Smooth muscle cell (in vitro differentiated cells): ENCODE measurements at regions not wholly inside any gene's neighbourhood (a gene's known extent, or its start where the extent isn't known, plus 50 kb on each side); places are given as distances from the start of the nearest gene placed in this dataset.

ENCODE experiments used
- DNase-seq: peaks from one replicate; lab custom pipeline; 2025; ENCODE audit not compliant: unreplicated experiment; lab: John Stamatoyannopoulos, UW
- H2AFZ ChIP-seq: fragments of 200-600 bp; sonication (generic); 2 replicates; pipeline ENCODE4 v1.6.0; 2016; ENCODE audit warnings: antibody characterized with exemption, low read depth, mild to moderate bottlenecking
- H3F3A ChIP-seq: fragments of 200-600 bp; sonication (generic); 2 replicates; pipeline ENCODE4 v1.6.0; 2017; ENCODE audit warnings: antibody characterized with exemption, low read depth
- H3K27ac ChIP-seq: fragments of 200-600 bp; sonication (generic); 2 replicates; pipeline ENCODE4 v1.5.1; 2016; ENCODE audit warnings: low read depth, mild to moderate bottlenecking
- H3K27me3 ChIP-seq: fragments of 200-600 bp; sonication (generic); 2 replicates; pipeline ENCODE4 v1.6.1; 2016; ENCODE audit warnings: low read depth, mild to moderate bottlenecking
- H3K36me3 ChIP-seq: fragments of 200-600 bp; sonication (generic); 2 replicates; pipeline ENCODE4 v1.5.1; 2016; ENCODE audit warnings: low read depth
- H3K4me1 ChIP-seq: fragments of 200-600 bp; sonication (generic); 2 replicates; pipeline ENCODE4 v1.5.1; 2016; ENCODE audit warnings: low read depth
- H3K4me2 ChIP-seq: fragments of 200-600 bp; sonication (generic); 2 replicates; pipeline ENCODE4 v1.6.0; 2016; ENCODE audit warnings: mild to moderate bottlenecking
- H3K4me3 ChIP-seq: fragments of 200-600 bp; sonication (generic); 2 replicates; pipeline ENCODE4 v1.5.1; 2016; ENCODE audit warnings: mild to moderate bottlenecking
- H3K79me2 ChIP-seq: fragments of 200-600 bp; sonication (generic); 2 replicates; pipeline ENCODE4 v1.6.0; 2016; ENCODE audit warnings: low read depth, mild to moderate bottlenecking
- H3K9ac ChIP-seq: fragments of 200-600 bp; sonication (generic); 2 replicates; pipeline ENCODE4 v1.6.0; 2016; ENCODE audit warnings: low read depth
- H3K9me3 ChIP-seq: fragments of 200-600 bp; sonication (generic); replicated peaks from 2 replicates; pipeline ENCODE4 v1.5.1; 2016; ENCODE audit warnings: low read depth
- H4K20me1 ChIP-seq: fragments of 200-600 bp; sonication (generic); 2 replicates; pipeline ENCODE4 v1.6.0; 2016; ENCODE audit warnings: low read depth
- CTCF ChIP-seq: fragments of 200-600 bp; sonication (generic); IDR thresholded peaks from 2 replicates; pipeline ENCODE4 v1.5.1; 2017; ENCODE audit warnings: borderline replicate concordance, mild to moderate bottlenecking, antibody characterized with exemption; ENCODE audit not compliant: insufficient read depth, poor library complexity, severe bottlenecking
- WGBS: methylation state at CpG from one replicate; pipeline ENCODE4 v1.1.7; 2016; ENCODE audit warnings: low lambda C conversion rate; 5-methylcytosine and 5-hydroxymethylcytosine counted together

GRCh38 chr4:188754372-188755002, 615.2 kb downstream of the TRIML1 start:
- Histone ChIP-seq H3F3A (no peaks in the 10 kb centered on the region), H3K4me3 (no peak overlapping the region), H3K9ac (no peak overlapping the region), H4K20me1 (no peaks in the 10 kb centered on the region), H3K4me1 (no peaks in the 10 kb centered on the region), H3K4me2 (no peak overlapping the region), H3K9me3 (no peaks in the 10 kb centered on the region), H3K36me3 (no peaks in the 10 kb centered on the region), H3K79me2 (no peaks in the 10 kb centered on the region), H3K27ac (no peak overlapping the region), H2AFZ (no peak overlapping the region), H3K27me3 (no peaks in the 10 kb centered on the region)
- DNase-seq, result no peak
- 93% methylated on average over 21 of the region's 22 CpGs for WGBS
- no peak for TF ChIP-seq CTCF

GRCh38 chr4:188767496-188767895, 628.3 kb downstream of the TRIML1 start:
- Histone ChIP-seq H3K27me3 (no peaks in the 10 kb centered on the region), H4K20me1 (no peaks in the 10 kb centered on the region), H3K9me3 (no peaks in the 10 kb centered on the region), H3K79me2 (no peaks in the 10 kb centered on the region), H3K27ac (no peak overlapping the region), H3K4me2 (no peak overlapping the region), H3K4me1 (no peaks in the 10 kb centered on the region), H2AFZ (no peak overlapping the region), H3F3A (no peaks in the 10 kb centered on the region), H3K9ac (no peak overlapping the region), H3K36me3 (no peaks in the 10 kb centered on the region), H3K4me3 (no peak overlapping the region)
- TF ChIP-seq CTCF, result no peak
- no peak for DNase-seq
- 77% methylated on average over 3 of the region's 3 CpGs for WGBS

GRCh38 chr4:188778905-188779304, 639.7 kb downstream of the TRIML1 start:
- Histone ChIP-seq H3K36me3 (no peaks in the 10 kb centered on the region), H3K27me3 (no peaks in the 10 kb centered on the region), H4K20me1 (no peaks in the 10 kb centered on the region), H3K4me3 (no peak overlapping the region), H3K9me3 (no peaks in the 10 kb centered on the region), H2AFZ (no peak overlapping the region), H3K9ac (no peak overlapping the region), H3K4me2 (peak overlapping the region; percentile 53), H3K27ac (peak overlapping the region; percentile 77), H3K79me2 (no peaks in the 10 kb centered on the region), H3K4me1 (peaks cover 2% of the 10 kb centered on the region), H3F3A (no peaks in the 10 kb centered on the region)
- WGBS, result 55% methylated on average over 4 of the region's 4 CpGs
- no peak for DNase-seq
- no peak for TF ChIP-seq CTCF

- no peaks in the 10 kb centered on the region for H3K27me3 ChIP-seq
Measured at GRCh38 chr4:188779581-188779980, 640.3 kb downstream of the TRIML1 start.

More at GRCh38 chr4:188779581-188779980, 640.3 kb downstream of the TRIML1 start:
- Histone ChIP-seq H3K4me2 (peak overlapping the region; percentile 53), H3K4me1 (peaks cover 2% of the 10 kb centered on the region), H2AFZ (no peak overlapping the region), H3K4me3 (no peak overlapping the region), H3K9me3 (no peaks in the 10 kb centered on the region), H3K9ac (peak overlapping the region; percentile 11), H4K20me1 (no peaks in the 10 kb centered on the region), H3K36me3 (no peaks in the 10 kb centered on the region), H3F3A (no peaks in the 10 kb centered on the region), H3K79me2 (no peaks in the 10 kb centered on the region), H3K27ac (peak overlapping the region; percentile 77)
- 7% methylated on average over 3 of the region's 3 CpGs for WGBS
- no peak for TF ChIP-seq CTCF
- DNase-seq, result no peak
